Amygdala (tissue), 56 donors: ENCODE measurements at regions not wholly inside any gene's neighbourhood (a gene's known extent, or its start where the extent isn't known, plus 50 kb on each side); places are given as distances from the start of the nearest gene placed in this dataset.
"Not testable (repeated sequence)": the region's sequence is repeated elsewhere in the genome, so short reads cannot be mapped to it uniquely, and the experiment has no call there.

Experiments
- DNase-seq, 56 donors: peaks; one replicate each; lab custom pipeline; 2025; lab: John Stamatoyannopoulos, UW

DNA sequence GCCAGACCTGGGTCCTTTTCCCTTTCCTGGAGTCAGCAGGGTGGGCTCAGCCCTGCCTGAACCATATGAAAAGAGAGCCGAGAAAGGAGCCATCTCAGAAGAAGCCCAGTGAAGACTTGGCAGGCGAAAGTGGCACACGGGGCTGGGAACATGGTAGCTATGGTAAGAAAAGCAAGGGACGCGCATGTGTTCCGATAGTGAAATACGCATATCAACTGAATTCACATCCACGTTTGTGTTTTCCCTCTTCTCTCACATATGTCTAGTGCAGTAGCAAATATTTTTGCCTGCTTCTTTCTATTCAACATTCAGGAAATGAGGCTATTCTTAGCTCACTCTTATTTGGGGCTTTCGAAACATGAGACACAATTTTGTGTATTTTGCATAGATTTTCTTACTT, 54.1 kb upstream of the PEG3 start:
- no peak for DNase-seq

DNA sequence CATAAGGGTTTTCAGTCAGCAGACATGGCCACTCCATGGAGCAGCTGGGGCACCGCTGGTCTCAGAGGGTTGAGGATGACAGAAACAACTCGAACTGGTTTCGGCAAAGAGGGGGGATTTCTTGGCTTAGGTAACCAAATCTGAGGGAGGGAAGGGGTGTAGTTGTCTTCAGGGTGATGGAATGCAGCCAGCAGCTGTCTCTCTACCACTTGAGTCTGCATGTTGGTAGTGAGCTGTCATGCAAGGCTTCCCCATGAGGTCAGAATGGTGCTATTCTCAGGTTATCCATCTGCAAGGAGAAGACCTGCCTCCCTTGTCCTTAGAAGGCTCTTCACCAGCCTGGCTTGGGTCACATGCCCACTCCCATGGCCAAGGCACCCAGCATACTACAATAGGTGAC, 55.6 kb upstream of the PEG3 start:
- no peak for DNase-seq

DNA sequence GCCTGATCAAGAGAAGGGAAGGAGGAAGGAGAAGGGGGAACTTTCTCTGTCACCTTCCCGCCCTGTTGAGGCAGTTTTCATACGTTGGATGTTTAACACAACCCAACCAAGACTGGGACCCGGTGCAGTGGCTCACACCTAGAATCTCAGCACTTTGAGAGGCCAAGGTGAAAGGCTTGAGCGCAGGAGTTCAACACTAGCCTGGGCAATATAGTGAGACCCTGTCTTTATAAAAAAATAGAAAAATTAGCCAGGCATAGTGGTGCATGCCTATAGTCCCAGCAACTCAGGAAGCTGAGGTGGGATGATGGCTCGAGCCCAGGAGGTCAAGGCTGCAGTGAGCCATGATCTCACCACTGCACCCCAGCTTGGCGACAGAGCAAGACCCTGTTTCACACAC, 59.4 kb upstream of the PEG3 start:
- no peak for DNase-seq

DNA sequence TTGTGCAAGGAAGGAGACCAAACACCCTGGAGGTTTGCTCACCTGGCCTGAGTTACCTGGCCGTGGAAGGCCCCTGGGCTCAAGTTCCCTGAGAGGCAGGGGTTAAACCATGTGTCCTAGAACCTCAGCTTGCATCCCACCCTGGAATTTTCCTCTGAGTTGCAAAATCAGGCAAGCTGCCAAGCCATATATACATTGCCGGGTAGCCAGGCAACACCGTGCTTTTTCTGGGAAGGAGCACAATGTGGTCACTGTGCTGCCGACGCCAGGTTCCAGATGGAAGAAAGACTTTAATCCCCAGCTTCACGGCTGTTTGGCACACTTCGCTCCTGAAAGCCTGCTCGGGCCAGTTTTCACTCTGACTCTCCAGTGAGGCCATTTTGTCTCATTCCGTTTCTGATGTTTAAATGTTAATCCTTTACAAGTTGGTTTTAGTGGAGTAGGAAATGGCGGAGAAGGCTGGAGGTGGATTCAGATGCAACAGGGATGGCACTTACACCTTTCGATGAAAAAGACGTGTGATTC, 60.1 kb upstream of the PEG3 start:
- peak in 11 of 56 donors; percentile 0 to 24 (median 3) for DNase-seq

DNA sequence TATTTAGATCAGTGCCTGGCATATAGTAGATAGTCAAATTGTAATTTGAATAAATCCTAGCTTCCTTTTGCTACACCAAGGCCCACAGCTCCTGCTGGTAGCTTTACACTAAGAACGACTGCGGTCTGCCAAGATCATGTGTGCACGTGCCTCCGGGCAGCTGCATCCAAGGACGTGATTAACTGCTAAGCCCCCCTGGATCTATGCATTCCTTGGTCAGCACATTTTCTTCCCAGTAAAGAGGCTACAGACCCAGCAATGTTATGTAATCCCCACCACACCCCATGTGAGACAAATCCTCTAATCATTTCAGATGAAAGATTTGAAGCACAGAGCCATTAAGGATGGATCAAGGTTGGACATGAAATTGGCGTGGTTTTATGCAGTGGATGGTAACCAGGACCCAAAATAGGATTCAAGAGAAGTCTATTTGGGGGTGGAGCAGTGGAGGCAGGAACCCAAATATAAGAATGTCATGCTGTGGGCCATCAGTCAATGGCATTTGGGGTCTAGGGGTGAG, 65.2 kb upstream of the PEG3 start:
- DNase-seq: no peak

DNA sequence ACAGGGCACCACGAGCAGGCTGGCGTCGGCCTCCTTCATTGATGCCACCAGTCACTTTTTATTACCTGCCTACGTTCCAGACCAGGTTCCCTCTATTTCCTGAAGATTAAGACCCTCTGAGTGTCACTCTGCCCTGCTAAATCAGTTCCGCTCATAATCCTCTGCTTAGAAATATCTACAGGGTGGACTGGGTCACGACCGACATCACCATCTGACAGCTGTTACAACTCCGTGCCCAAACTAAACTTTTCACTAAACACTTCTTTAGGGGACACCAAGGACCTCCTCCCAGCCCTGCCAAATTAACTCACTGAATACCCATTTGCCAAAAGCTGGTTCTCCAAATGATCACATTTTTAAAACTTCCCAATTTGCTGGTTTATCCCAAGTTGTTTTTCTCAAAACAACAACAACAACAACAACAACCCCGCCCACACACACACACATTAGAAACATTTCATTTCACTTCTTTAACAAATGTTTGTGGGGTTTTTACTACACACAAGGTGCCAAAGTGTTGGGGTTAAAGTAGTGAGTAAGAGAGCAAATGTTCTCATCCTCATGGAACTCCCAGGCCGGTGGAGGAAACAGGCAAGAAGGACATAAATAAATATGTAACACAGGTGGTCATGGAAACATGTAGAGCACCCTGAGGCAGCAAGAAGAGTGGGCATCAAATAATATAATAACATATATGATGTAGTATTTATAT, 72.0 kb upstream of the PEG3 start:
- DNase-seq: no peak

DNA sequence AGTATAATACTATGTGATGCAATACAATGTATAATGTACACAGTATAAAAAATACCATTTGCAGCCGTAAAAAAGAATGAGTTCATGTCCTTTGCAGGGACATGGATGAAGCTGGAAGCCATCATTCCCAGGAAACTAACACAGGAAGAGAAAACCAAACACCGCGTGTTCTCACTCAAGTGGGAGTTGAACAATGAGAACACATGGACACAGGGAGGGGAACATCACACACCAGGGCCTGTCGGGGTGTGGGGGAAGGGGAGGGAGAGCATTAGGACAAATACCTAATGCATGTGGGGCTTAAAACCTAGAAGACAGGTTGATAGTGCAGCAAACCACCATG, 72.6 kb upstream of the PEG3 start:
- not testable (repeated sequence) for DNase-seq

DNA sequence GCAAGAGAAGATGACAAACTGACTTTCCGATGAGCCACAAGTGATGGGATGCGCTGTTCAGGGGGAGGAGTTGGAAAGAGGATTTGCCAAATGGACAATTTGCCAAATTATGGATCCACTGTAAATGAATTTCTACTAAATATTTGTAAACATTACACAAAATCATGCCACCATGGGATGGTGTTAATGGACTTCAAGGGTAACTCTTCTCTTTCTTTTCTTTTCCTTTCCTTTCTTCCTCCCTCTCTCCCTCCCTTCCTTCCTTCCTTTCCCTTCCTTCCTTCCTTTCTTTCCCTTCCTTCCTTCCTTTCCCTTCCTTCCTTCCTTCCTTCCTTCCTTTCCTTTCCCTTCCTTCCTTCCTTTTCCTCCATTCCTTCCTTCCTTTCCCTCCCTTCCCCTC, 76.0 kb upstream of the PEG3 start:
- DNase-seq: no peak

DNA sequence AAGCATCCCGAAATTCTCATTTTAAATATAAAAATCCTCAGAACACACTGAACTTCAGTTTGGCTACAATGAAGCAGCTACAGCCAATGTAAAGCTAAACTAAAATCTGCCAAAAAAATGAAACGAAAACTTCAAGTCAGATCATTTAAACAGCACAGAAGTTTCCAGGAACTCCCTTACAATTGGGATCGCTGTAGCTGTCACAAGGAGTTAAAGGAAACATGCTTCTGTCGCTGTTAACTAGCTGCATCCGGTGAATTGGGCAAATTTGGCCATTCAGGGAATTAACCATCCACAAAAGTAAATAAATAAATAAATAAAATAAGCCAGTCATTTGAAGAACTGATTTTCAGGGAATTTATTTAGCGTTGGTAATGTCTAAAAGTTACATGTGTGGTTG, 77.0 kb upstream of the PEG3 start:
- no peak for DNase-seq

DNA sequence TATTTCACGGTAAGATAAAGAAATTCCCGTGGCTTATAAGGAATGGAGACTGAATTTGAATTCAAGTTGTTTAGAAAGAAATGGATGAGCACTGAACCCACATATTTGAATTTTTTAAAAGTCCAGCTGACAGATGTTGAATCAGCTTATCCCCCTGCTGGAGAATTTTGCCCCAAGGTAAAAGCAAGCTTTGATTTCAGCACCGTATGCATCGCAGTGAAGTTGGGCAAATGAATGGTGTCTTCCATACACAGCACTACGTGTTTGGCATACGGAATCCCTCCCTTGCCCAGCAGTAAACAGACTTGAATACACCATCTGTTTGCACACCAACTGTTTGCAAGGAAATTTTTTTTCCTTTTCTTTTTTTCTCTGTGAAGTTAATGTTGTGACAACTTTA, 77.5 kb upstream of the PEG3 start:
- DNase-seq: peak in 15 of 56 donors; percentile 2 to 59 (median 11)

DNA sequence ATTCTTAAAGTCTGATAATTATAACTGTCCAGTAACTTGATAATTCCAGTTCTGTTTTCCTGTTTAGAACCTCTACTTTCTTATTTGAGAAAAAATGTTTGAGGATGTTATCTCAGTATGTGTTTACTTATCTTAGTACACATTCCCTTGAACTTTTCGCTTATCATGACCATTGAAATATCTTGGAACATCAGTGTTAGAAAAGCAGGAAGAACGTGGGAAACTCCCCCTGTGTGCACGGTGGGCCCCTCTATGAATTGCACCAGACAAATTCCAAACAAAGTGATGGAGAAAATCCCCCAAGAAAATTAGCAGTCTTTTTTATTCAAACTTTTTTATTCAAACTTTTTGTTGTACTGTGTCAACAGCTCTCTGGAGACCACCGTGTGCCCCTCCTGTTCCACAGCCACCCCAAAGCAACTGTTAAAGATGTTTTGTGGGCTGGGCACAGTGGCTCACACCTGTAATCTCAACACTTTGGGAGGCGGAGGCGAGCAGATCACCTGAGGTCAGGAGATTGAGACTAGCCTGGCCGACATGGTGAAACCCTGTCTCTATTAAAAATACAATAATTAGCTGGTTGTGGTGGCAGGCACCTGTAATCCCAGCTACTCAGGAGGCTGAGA, 78.3 kb upstream of the PEG3 start:
- DNase-seq: no peak

DNA sequence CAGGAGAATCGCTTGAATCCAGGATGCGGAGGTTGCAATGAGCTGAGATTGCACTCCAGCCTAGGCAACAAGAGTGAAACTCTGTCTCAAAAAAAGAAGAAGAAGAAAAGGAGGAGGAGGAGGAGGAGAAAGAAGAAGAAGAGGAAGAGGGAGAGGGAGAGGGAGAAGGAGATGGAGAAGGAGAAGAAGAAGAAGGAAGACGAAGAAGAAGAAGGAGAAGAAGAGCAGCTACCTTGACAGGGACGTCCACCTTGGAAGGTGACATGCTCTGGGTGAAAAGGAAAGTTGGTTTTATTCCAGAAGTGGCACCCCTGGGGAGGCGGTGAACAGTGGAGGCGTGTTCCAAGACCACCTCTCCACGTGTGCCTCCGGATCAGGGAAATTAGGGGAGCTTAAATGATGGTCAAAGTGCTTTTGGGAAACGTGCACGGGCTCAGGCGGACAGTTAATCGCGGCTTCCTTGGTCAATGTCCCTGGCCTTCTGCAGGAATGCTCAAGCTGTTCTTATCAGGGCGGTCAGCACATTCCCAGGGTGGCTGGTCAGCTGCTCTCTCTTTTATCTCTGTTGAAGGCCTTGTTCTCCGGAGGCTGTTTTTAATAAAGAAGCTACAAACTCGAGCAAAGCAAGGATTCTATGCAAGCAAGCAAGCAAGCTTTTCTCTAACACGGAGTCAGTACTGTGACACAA, 78.9 kb upstream of the PEG3 start:
- no peak for DNase-seq

DNA sequence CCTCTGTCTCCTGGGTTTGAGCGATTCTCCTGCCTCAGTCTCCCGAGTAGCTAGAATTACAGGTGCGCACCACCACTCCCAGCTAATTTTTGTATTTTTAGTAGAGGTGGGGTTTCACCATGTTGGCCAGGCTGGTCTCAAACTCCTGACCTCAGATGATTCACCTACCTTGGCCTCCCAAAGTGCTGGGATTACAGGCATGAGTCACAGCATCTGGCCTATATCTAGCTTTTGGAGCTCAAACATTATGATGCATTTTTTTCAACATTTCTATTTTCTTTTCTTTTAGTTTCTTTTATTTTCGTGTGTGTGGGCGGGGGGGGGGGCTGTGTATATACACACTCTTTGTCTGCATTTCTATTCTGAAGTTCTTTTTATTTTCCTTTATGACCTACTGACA, 85.6 kb upstream of the PEG3 start:
- not testable (repeated sequence) for DNase-seq

DNA sequence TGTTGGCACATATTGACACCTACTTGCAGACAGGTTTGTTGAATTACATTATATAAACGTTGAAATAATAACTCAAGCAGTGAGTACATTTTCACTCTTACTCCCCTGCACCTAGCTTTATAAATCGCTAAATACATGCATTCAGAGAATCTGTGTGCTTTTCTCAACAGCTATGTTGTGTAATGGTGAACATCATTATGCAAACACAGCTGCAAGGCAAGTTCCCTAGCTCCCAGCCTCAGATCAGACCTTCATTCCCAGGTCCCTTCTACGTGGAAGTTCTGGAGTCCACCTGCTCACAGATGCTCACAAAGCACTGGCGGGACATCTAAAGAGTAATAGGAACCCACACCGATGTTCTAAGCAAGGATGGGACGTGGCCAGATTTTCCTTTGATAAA, 86.8 kb upstream of the PEG3 start:
- no peak for DNase-seq

DNA sequence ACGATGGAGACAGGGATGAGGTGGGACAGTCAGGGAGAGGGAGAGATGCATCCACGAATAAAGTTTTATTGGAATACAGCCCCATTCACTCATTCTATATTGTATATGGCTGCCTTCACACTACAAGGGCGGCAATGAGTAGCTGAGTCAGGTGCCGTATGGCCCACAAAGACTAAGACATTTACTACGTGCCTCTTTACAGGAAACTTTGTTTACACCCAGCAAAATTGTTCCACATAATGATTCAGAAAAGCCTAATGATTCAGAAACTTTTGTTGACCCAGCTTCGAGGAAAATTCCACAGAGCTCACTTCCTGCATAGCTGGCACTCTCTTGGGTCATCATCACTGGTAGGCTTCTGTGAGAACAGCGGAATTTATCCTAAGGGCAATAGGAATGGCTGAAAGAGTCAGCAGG, 87.3 kb upstream of the PEG3 start:
- DNase-seq: no peak

DNA sequence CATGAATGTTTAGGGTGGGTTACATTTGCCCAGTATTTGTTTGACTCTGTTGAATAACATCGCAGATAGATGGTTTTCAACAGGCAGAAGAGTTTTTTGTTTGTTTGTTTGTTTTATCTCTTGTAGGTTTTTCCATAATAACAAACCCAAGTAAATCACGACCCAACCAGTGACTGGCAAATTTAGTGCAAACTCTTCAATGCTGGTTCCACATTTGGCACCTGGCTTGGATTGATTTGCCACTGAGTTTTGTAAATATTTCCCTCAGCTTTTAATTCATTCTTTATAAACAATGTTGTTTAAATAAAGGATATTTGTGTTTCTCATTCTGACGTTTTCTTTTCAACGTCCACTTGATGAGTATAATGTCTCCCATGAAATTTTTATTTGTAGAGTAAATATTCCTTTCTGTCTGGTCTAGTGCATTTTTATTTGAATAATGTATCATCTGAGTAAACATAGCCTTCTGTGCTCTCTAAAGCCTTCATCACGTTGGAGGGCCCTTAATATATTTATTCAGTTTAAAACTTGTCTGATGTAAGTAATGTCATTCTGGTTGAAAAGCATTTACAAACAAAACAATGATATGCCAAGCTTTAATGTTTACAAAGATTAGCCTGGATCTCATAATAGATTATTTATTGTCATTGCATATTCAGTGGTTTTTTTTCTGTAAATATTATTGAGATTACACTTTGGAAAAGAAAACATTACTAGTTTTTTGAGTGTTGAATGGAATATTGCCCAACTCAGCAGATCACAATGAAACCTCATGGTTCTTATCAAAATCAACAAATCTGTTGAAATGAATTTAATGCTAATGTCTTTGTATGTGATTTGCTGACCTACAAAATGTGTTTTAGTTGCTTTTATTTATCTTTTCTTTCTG, 90.4 kb upstream of the PEG3 start:
- no peak for DNase-seq

DNA sequence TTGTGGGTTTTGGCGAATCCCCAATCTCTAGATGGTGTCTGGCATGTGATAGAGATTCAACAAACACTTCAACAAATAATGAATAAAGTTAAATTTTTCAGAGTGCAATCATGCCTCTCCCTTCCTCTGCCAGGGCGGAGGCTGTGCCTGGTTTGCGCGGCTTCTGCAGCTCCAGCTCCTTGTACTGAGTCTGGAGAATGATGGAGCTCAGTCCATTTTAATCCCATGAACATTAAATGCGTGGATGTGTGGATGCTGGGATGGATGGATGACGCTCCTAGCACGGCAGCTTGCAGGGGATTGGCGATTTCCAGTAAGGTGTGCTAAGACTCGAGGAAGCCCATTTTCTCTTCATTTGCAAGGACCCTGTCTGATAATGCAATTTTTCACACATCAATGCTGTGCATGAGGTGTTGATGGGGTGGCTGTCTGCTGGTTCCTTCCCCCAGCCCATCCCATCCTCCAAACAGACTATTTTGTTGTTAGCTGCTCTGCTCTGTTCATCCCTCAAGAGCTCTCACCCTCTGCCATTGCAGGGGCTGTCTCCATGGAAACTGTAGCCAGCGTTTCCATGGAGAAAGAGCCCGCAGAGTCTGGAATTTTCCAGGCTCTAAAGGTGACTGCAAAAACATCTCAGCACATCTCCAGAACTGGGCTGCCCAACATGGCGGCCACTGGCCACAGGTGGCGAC, 92.6 kb upstream of the PEG3 start:
- peak in 30 of 56 donors; percentile 1 to 72 (median 20) for DNase-seq

DNA sequence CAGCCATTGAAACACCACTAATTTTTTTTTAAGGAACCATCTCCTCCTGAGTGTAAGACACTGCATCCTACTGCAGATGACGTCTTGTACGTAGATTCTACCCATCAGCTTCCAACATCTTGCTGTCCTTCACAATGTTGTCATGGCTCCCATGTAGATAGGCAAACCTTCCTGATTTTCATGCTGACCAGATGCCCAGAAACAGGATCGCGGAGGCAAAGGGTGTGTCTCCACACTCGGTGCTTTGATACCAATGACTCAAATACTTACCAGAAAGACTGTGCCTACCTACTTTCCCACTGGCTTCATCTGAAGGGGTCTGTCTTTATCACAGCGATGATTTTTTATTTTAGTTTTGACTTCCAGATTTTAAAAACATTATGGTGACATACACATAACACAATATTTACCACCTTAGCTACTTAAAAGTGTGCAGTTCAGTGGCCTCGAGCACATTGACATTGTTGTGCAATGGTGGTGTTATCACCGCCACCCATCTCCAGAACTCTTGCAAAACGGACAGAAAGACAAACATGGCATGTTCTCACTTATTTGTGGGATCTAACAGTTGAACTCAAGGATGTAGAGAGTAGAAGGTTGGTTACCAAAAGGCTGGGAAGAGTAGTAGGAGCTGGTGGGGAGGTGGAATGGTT, 94.0 kb upstream of the PEG3 start:
- no peak for DNase-seq

DNA sequence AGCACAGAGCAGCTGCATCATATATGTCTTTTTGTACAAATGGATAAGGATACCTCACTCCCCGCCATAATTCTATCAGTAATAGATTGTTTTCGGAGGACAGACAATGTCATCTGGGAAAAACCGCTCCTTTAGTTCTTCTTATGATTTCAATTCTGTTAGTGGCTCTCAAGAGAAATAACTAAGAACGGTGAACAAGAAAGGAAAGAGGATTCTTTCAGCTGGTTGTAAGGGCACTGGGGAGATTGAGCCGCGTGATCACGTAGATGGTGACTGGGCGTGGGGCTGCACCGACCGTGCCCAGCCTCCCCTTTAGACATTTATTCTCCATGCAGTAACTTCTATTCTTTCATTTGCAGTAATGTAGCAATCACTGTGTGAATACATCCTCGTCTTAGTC, 99.4 kb upstream of the PEG3 start:
- no peak for DNase-seq
